Neuronal stem cell (in vitro differentiated cells): ENCODE measurements at regions not wholly inside any gene's neighbourhood (a gene's known extent, or its start where the extent isn't known, plus 50 kb on each side); places are given as distances from the start of the nearest gene placed in this dataset.

Experiments used
- DNase-seq: peaks from one replicate; pipeline ENCODE4 v3.0.0-alpha.2; 2013; ENCODE audit warnings: low spot score
- H2AFZ ChIP-seq: one replicate; pipeline ENCODE4 v1.6.1; 2013; ENCODE audit warnings: mild to moderate bottlenecking, low read length, inconsistent platforms
- H2AK5ac ChIP-seq: 2 replicates; pipeline ENCODE4 v1.6.1; 2013; ENCODE audit warnings: low read depth, mild to moderate bottlenecking, inconsistent platforms, low read length, moderate library complexity, mixed read lengths
- H2BK120ac ChIP-seq: 2 replicates; pipeline ENCODE4 v1.6.1; 2013; ENCODE audit warnings: low read depth, mild to moderate bottlenecking, inconsistent platforms, low read length, moderate library complexity, mixed read lengths
- H2BK12ac ChIP-seq: one replicate; pipeline ENCODE4 v1.6.1; 2013; ENCODE audit warnings: low read length, inconsistent platforms
- H2BK15ac ChIP-seq: 2 replicates; pipeline ENCODE4 v1.6.1; 2013; ENCODE audit warnings: mild to moderate bottlenecking, low read length, inconsistent platforms, mixed read lengths
- H2BK5ac ChIP-seq: one replicate; pipeline ENCODE4 v1.6.1; 2013; ENCODE audit warnings: inconsistent platforms, mild to moderate bottlenecking, low read length, moderate library complexity
- H3K14ac ChIP-seq: one replicate; pipeline ENCODE4 v1.6.1; 2013; ENCODE audit warnings: low read length, inconsistent platforms
- H3K18ac ChIP-seq: 2 replicates; pipeline ENCODE4 v1.6.1; 2013; ENCODE audit warnings: low read length, inconsistent platforms
- H3K23ac ChIP-seq: 2 replicates; pipeline ENCODE4 v1.6.1; 2013; ENCODE audit warnings: low read depth, mild to moderate bottlenecking, mixed read lengths, low read length, inconsistent platforms; ENCODE audit not compliant: poor library complexity
- H3K27ac ChIP-seq: replicated peaks from 3 replicates; pipeline ENCODE4 v1.5.1; 2013; ENCODE audit warnings: low read length, inconsistent platforms
- H3K27me3 ChIP-seq, 3 experiments: 2 replicates each; pipeline ENCODE4 v1.6.1; 2013; ENCODE audit warnings: low read length in 3 of 3, mild to moderate bottlenecking in 2 of 3, inconsistent platforms in 1 of 3, low read depth in 1 of 3, mixed read lengths in 1 of 3, moderate library complexity in 1 of 3; ENCODE audit not compliant: control insufficient read depth in 3 of 3, insufficient read depth in 3 of 3
- H3K36me3 ChIP-seq, 2 donors: replicated peaks in 1 of 2; 2 replicates each; pipeline ENCODE4 v1.6.1; 2013; ENCODE audit warnings: low read length in 2 of 2; ENCODE audit not compliant: control insufficient read depth in 2 of 2, insufficient read depth in 2 of 2
- H3K4ac ChIP-seq: 2 replicates; pipeline ENCODE4 v1.6.1; 2013; ENCODE audit warnings: inconsistent platforms, mild to moderate bottlenecking, low read length, moderate library complexity
- H3K4me1 ChIP-seq, 2 donors: 1 replicate in 1 of 2; 2 replicates in 1 of 2; pipeline ENCODE4 v1.6.1; 2013; ENCODE audit warnings: low read length in 2 of 2, low read depth in 1 of 2; ENCODE audit not compliant: control insufficient read depth in 2 of 2, insufficient read depth in 1 of 2
- H3K4me2 ChIP-seq: one replicate; pipeline ENCODE4 v1.6.1; 2013; ENCODE audit warnings: mild to moderate bottlenecking, low read length, inconsistent platforms; ENCODE audit not compliant: insufficient read depth, poor library complexity, severe bottlenecking
- H3K4me3 ChIP-seq, 2 donors: 2 replicates each; pipeline ENCODE4 v1.5.1; 2013; ENCODE audit warnings: low read length in 2 of 2, mild to moderate bottlenecking in 2 of 2, inconsistent platforms in 1 of 2, moderate library complexity in 1 of 2
- H3K79me1 ChIP-seq: one replicate; pipeline ENCODE4 v1.6.1; 2013; ENCODE audit warnings: low read depth, mild to moderate bottlenecking, inconsistent platforms, low read length, moderate library complexity
- H3K9ac ChIP-seq: one replicate; pipeline ENCODE4 v1.6.1; 2013; ENCODE audit warnings: mild to moderate bottlenecking, low read depth, low read length, inconsistent platforms; ENCODE audit not compliant: poor library complexity
- H3K9me3 ChIP-seq, 2 donors: replicated peaks in 1 of 2; 2 replicates each; pipeline versions ENCODE3 to v1.6.1; 2013; ENCODE audit warnings: low read length in 2 of 2, mild to moderate bottlenecking in 2 of 2, inconsistent platforms in 1 of 2, low read depth in 1 of 2, mixed read lengths in 1 of 2, moderate library complexity in 1 of 2; ENCODE audit not compliant: control insufficient read depth in 2 of 2, insufficient read depth in 1 of 2
- H4K8ac ChIP-seq: one replicate; pipeline ENCODE4 v1.6.1; 2013; ENCODE audit warnings: low read depth, mild to moderate bottlenecking, inconsistent platforms, low read length, moderate library complexity
- H4K91ac ChIP-seq: one replicate; pipeline ENCODE4 v1.6.1; 2013; ENCODE audit warnings: low read length, low read depth, mild to moderate bottlenecking, inconsistent platforms; ENCODE audit not compliant: poor library complexity
- WGBS, 2 donors: extraction: QIAGEN DNeasy Blood & Tissue Kit; methylation state at CpG; one replicate each; pipeline ENCODE4 v1.1.7; 2013; ENCODE audit warnings: missing lambda C conversion rate in 2 of 2, mixed read lengths in 1 of 2; ENCODE audit not compliant: insufficient read length in 2 of 2, insufficient replicate concordance in 1 of 2; ENCODE audit errors: extremely low coverage in 2 of 2; 5-methylcytosine and 5-hydroxymethylcytosine counted together

GRCh38 chr11:121807051-121807450, 309.0 kb downstream of the BLID start:
- no peak overlapping the region for H3K4ac ChIP-seq
- H3K27ac ChIP-seq: no peak overlapping the region
- H3K18ac ChIP-seq: no peak overlapping the region
- H4K8ac ChIP-seq: no peak overlapping the region
- H3K4me1 ChIP-seq: peaks cover 2 to 4% of the 10 kb centered on the region in 2 donors
- H3K4me3 ChIP-seq: no peak overlapping the region
- H2AFZ ChIP-seq: no peak overlapping the region
- no peak overlapping the region for H3K14ac ChIP-seq
- H2BK5ac ChIP-seq: no peak overlapping the region
- no CpG with 5 or more reads among the region's 2 CpGs for whole genome bisulfite sequencing, 2 donors
- H2AK5ac ChIP-seq: no peak overlapping the region
- no peak overlapping the region for H2BK15ac ChIP-seq
- H3K36me3 ChIP-seq: no peaks in the 10 kb centered on the region
- DNase-seq: no peak
- H3K9ac ChIP-seq: no peak overlapping the region
- no peaks in the 10 kb centered on the region for H3K9me3 ChIP-seq
- no peak overlapping the region for H2BK120ac ChIP-seq
- H2BK12ac ChIP-seq: no peak overlapping the region
- H3K4me2 ChIP-seq: no peak overlapping the region
- no peaks in the 10 kb centered on the region for H3K79me1 ChIP-seq
- H3K27me3 ChIP-seq: no peaks in the 10 kb centered on the region
- no peak overlapping the region for H4K91ac ChIP-seq
- H3K23ac ChIP-seq: no peak overlapping the region

GRCh38 chr11:121802542-121802941, 313.5 kb downstream of the BLID start:
- WGBS, 2 donors: no CpG with 5 or more reads among the region's 4 CpGs

GRCh38 chr11:121801781-121802180, 314.2 kb downstream of the BLID start:
- Histone ChIP-seq H3K18ac (no peak overlapping the region), H2BK12ac (no peak overlapping the region), H2BK5ac (no peak overlapping the region), H3K36me3 (no peaks in the 10 kb centered on the region), H3K79me1 (no peaks in the 10 kb centered on the region), H3K27ac (no peak overlapping the region), H2AK5ac (no peak overlapping the region), H3K4me1 (peaks cover 15% of the 10 kb centered on the region in 2 donors), H2BK120ac (no peak overlapping the region), H2AFZ (peak overlapping the region; percentile 79), H4K8ac (no peak overlapping the region), H3K14ac (no peak overlapping the region), H3K4me3 (no peak overlapping the region), H3K4ac (no peak overlapping the region), H3K27me3 (no peaks in the 10 kb centered on the region), H4K91ac (no peak overlapping the region), H3K9ac (no peak overlapping the region), H2BK15ac (no peak overlapping the region), H3K9me3 (peaks cover 2 to 11% of the 10 kb centered on the region in 2 donors), H3K4me2 (no peak overlapping the region), H3K23ac (no peak overlapping the region)
- DNase-seq: no peak
- WGBS, 2 donors: no CpG with 5 or more reads among the region's 5 CpGs

More at GRCh38 chr11:121802542-121802941, 313.5 kb downstream of the BLID start:
- H2BK15ac ChIP-seq: no peak overlapping the region
- no peaks in the 10 kb centered on the region for H3K36me3 ChIP-seq
- H2BK120ac ChIP-seq: no peak overlapping the region
- H4K8ac ChIP-seq: no peak overlapping the region
- no peaks in the 10 kb centered on the region for H3K27me3 ChIP-seq
- no peak overlapping the region for H3K9ac ChIP-seq
- no peak overlapping the region for H2BK12ac ChIP-seq
- no peak overlapping the region for H3K4me2 ChIP-seq
- no peak for DNase-seq
- H2AK5ac ChIP-seq: no peak overlapping the region
- H3K18ac ChIP-seq: peak overlapping the region; percentile 15
- no peaks in the 10 kb centered on the region for H3K79me1 ChIP-seq
- H3K23ac ChIP-seq: no peak overlapping the region
- no peak overlapping the region for H3K27ac ChIP-seq
- H3K14ac ChIP-seq: no peak overlapping the region
- H2AFZ ChIP-seq: no peak overlapping the region
- no peak overlapping the region for H4K91ac ChIP-seq
- H3K4ac ChIP-seq: no peak overlapping the region
- no peak overlapping the region for H2BK5ac ChIP-seq
- peaks cover 15% of the 10 kb centered on the region in 2 donors for H3K4me1 ChIP-seq
- H3K9me3 ChIP-seq: peaks cover 2 to 11% of the 10 kb centered on the region in 2 donors
- no peak overlapping the region for H3K4me3 ChIP-seq

GRCh38 chr11:121801394-121801748, 314.6 kb downstream of the BLID start:
- no peak overlapping the region for H3K4me2 ChIP-seq
- H2BK120ac ChIP-seq: no peak overlapping the region
- H3K36me3 ChIP-seq: no peaks in the 10 kb centered on the region
- H3K27me3 ChIP-seq: no peaks in the 10 kb centered on the region
- H3K14ac ChIP-seq: no peak overlapping the region
- H4K91ac ChIP-seq: no peak overlapping the region
- peak overlapping the region; percentile 79 for H2AFZ ChIP-seq
- no peak for DNase-seq
- no peak overlapping the region for H3K9ac ChIP-seq
- no peak overlapping the region for H3K18ac ChIP-seq
- WGBS, 2 donors: no CpG with 5 or more reads among the region's 3 CpGs
- H2AK5ac ChIP-seq: no peak overlapping the region
- no peak overlapping the region for H3K23ac ChIP-seq
- peak overlapping the region in 1 of 2 donors; percentile 2 for H3K4me3 ChIP-seq
- H4K8ac ChIP-seq: no peak overlapping the region
- H3K4ac ChIP-seq: no peak overlapping the region
- H3K9me3 ChIP-seq: peaks cover 2 to 11% of the 10 kb centered on the region in 2 donors
- H3K4me1 ChIP-seq: peaks cover 15% of the 10 kb centered on the region in 2 donors
- H2BK12ac ChIP-seq: no peak overlapping the region
- peak overlapping the region; percentile 80 for H3K27ac ChIP-seq
- H3K79me1 ChIP-seq: no peaks in the 10 kb centered on the region
- H2BK5ac ChIP-seq: no peak overlapping the region
- H2BK15ac ChIP-seq: no peak overlapping the region
